Myocyte (in vitro differentiated cells): ENCODE measurements at regions not wholly inside any gene's neighbourhood (a gene's known extent, or its start where the extent isn't known, plus 50 kb on each side); places are given as distances from the start of the nearest gene placed in this dataset.
A peak's percentile ranks its signal among the peaks of the same experiment; 100 is the strongest.

Source experiments
- DNase-seq: peaks from one replicate; pipeline ENCODE4 v3.0.0-alpha.2; 2012; ENCODE audit warnings: low read depth

DNA sequence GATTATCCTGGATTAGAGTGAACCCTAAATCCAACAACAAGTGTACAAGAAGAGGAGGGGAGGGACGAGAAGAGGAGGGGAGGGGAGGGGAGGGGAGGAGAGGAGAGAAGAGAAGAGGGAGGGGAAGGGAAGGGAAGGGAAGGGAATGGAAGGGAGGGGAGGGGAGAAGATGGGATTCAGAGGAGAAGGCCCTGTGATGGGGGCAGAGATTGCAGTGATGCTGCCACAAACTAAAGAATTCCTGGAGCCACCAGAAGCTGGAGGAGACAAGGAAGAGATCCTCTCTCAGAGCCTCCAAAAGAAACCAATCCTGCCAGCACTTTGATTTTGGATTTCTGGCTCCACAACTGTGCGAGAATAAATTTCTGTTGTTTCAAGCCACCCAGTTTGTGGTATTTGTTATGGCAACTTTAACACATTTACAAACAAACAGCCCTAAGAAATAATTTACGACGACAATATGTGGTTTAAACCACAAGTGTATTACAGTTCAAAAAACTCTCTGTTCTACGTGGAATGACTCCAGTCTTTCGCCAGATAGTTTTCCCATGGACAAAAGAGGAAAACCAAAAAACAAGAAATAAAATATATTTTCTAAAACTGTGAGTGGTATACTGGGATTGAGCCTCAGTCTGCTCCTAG is 235.4 kb downstream of the HDGFL1 start:
- DNase-seq, result peak; percentile 50

DNA sequence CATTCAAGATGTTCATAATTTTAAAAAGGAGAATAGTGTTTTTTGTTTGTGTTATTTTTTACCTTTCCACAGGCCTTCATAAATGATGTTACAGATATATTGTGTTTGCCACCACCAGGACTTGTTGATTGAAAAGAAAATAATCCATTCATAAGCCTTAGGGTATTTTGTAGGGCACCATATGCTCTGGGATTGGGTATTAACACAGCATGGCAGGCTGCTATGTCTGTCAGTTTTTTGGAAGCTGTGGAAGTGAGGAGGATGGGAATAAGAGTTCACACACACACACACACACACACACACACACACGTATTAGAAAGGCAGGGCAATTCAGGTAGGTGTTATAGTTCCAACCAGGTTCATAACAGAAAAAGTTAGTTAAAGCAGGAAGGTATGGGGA is 237.9 kb downstream of the HDGFL1 start:
- no peak for DNase-seq

DNA sequence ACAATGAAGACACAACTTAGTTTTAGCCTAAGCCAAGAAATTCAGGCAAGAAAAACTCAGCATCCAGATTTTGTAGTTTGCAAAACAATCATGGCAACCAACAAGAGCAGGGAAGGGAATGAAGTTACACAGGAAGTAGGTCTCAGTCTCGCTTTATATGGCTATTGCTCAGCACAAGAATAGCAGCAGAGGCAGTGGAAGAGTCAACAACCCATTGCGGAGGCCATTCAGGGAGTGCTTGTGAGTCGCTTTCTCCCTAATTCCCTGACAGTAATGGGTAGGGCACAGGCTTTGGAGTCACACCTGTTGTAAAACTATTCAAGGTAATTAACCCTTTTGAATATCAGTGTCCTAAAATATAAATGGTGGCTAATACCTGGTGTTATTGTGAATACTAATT is 238.5 kb downstream of the HDGFL1 start:
- no peak for DNase-seq

DNA sequence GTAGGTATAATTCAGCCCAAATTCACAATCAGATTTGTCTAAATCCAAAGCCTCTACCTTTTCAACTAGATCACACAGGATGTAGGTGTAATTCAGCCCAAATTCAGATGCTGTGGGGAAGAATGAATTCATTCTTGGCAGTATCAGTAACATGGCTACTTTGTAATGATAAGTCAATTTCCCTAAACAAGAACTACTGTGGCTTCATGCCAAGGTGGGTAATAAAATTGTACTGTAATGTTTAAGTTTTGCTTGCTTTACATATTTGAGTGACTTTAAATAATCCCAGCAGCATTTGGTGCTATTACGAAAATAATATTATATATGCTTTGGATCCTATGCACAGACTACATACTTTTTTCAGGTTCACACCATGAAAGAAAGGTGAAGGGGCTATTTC is 239.1 kb downstream of the HDGFL1 start:
- DNase-seq, result no peak

DNA sequence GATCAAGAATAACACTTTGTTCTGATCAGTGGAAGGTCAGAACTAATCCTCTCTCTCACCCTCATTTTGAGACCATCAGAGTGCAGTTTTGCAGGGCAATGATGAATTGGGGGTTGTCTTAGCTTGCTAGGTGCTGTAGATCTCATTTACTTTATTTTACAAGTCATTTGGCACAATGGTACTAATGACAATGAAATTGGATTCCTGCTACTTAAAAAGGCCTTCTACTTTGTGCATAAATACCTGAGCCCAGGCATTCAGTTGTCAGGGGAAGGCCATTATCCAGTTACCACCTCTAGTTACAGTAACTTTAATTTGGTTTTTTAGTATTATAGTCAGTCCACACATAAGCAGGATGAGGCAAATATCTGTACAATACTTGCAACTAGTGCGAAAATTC is 240.0 kb downstream of the HDGFL1 start:
- DNase-seq, result no peak

DNA sequence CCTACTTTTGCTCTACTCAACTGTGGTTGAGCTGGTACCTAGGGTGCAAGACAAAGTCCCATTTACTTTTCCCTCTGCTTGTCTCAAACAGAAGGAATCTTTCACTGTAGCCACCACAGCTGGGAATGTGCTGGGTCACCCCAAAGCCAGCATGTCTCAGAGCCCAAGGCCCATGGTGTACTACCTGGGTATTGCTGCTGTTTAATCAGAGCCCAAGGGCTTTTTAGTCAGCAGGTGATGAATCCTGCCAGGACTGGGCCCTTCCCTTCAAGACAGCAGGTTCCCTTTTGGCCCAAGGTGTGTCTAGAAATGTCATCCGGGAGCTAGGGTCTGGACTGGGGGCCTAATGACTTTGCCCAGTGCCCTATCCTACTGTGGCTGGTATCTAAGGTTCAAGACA is 249.8 kb downstream of the HDGFL1 start:
- no peak for DNase-seq

DNA sequence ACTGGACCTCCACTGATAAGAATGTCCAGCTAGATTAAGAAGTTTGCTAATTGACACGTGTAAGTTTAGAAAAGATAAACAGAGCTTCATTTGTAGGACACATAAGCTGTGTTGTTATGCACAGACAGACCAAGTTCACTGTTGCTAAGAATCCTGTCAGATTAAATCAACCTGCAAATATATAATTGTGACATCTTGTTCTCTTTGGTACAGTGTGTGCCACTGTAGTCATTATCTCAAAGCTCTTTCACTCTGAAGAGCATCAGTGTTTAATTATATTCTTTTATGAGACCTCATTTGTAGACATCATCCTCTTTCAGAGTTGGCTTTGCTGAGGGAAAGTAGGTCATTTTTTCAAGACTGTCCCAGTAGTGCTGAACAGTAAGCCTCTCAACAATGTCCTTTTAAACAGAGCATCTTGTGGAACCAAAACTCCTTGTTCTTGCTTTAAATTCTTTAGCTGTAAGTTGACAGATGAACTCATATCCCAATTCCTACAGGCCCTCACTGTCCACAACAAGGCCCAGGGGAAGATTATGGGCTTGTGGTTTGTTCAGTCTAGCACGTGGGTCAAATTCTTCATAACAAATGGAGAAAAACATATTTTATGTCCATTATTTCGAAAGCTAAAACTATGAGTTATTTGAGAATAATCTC is 252.4 kb downstream of the HDGFL1 start:
- DNase-seq, result peak; percentile 68

DNA sequence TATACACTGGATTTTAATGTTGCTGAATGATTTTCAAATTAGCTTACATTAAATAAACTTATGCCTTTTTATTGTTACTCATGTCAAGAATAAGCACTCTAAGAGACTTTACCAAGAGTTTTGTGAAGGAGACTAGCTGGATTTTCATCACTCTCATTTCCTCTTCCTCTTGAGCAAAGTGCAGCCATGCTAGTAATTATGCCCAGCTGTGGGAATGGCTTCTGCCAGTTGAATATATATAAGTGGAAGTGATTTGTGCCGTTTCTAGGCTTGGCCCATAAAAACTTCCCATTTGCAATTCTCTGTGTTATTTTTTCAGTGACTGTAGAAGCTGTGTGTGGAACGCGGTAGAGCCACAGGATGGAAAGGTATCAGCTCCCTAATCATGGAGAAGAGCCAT is 255.8 kb downstream of the HDGFL1 start:
- no peak for DNase-seq

DNA sequence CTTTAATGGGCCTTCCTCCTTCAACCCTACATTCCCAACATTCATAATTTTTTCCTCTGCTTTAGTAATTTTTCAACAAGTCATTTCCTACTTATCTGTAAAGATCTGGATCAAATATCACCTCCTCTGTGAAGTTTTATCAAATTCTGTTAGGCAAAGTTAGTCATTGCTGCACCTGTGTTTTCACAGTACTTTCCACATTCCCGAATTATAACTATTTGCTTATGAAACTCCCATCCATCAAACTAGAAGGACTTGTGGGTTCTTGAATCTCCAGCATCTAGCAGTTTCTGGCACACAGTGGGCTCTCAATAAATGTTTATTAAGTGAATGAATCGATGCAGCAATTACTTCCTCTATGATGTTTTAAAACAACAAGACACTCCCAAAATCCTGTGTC is 257.6 kb downstream of the HDGFL1 start:
- no peak for DNase-seq

DNA sequence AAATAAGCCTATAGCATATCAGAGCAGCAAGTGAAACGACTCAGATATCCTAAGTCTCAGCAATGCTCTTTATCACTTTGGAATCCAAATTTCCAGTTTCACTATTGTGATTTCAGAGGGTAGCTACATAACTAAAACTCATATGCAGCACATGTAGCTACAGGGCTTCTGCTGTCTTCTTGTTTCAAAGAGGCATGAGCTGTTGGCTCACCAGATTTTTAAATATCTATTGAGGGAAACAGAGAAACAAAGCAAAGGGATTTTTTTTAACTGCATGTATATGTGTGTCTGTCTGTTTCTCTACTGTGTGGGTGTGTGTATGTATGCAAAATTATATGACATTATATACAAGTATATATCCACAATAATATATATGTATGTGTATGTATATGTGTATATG is 258.4 kb downstream of the HDGFL1 start:
- DNase-seq, result no peak

DNA sequence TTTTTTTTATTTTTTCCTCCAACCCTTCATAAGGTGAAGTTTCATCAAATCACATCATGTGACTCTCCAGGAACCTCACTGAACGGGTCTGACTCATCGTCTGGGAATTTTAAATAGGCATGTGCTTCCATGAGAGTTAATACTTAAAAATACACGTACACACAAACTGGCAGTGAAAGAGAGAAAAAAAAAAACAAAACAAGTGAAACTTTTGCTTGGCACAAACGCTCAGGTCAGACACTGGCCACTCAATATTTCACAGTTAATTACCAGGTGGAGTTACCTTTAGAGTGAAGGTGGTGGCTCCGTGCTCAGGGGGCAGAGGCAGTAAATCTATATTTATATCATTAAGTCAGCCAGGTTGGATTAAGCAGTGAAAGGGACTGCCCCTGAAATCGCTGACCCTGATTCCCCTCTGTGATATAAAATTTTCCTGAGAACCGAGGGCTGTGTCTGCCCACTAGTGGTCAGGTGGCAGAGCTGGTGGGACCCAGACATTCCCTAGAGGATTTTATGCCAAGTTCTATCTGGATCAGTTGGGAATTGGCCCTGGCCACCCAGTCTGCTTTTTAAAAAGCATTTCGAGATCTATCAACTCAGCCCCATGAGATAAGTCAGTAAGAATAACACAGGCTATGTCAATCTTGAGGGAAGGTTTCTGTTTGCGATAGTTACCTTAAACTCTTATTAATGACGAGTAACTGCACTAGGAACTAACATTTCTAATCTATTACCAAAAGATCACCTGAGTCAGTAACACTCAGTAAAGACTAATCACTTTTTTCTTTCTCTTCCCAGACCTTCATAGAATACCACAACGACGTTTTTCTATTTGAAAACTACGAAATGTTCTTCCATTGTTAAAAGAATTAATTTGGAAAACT is 259.1 kb downstream of the HDGFL1 start:
- DNase-seq, result peak; percentile 91

DNA sequence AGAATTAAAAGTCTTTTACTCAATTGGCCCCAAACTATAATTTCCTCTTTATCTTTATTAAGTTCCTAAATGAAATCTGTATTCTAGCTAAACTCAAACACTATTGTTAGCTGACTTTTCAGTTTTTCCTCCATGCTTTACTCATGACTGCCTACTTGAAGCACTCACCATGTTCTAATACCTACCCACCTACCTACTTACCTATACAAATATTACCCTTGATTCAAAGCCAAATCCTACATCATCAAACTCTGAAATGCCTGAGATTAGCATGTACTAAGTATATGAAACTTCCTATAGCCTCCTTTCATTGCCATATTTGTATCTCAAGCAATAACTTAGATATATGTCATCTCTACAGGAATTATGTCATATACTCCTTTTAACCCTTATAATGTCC is 259.7 kb downstream of the HDGFL1 start:
- DNase-seq, result no peak

DNA sequence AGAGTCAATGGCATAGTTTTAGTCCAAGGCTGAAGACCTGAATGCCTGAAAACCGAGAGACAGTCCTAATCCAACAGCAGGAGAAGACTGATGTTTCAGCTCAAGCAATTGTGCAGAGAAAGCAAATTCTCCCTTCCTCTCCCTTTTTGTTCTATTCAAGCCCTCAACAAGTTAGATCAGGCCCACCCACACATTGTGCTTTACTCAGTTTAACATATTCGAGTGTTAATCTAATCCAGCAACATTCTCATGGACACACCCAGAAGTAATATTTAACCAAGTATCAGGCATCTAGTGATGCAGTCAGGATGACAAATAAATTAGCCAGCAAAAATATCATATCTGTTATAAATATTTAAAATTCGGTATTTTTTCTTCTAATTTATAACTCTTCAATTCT is 261.1 kb downstream of the HDGFL1 start:
- no peak for DNase-seq

DNA sequence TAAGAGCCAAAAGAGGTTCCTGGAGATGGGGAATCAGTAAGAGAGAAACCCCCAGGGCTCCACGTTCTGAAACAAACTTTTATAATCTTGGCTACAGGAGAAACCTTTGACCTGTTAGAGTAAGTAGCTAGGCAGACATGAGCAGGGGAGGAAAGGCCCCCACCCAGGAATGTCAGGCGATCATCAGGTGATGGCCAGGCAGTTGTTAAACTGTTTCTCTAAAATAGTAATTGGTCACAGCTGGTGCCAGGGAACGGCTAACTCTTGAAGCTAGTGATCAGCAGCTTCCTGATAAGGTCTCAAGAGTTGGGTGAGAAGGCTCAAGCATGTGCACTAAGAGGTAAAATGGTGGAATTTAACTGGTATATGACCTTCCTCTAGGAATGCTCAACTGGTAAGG is 263.8 kb downstream of the HDGFL1 start:
- no peak for DNase-seq

DNA sequence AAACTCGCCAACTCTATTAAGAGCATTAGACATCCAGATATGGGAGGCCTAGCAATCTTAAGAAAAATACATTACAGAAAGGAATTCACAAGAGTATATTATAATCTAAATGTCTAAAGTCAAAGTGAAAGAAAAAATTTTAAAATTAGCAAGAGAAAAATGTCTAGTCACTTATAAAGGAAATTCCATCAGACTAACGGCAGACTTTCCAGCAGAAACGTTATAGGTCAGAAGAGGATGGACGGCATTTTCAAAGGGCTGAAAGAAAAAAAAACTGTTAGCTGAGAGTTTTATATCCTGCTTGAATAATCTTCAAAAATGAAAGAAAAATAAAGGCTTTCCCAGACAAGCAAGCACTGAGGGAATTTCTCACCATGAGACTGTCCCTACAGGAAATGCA is 269.0 kb downstream of the HDGFL1 start:
- DNase-seq, result no peak

DNA sequence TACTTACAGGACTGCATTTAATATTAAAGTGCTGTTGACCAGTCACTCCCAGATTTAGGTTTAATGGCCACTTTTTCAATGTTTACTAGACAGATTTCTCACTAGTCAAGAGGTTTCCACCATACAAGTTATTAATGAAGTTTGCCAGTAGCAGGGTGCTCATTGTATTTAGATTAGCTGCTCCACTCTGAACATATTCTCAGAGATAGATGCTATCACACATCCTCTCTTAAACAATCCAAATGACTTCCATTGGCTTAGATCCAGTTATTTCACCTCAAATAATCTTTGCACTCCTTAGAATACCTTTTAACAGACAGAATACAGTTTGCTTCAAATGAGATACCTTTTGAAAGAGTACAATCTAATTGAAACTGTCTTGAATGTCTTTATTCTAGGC is 276.1 kb downstream of the HDGFL1 start:
- no peak for DNase-seq

DNA sequence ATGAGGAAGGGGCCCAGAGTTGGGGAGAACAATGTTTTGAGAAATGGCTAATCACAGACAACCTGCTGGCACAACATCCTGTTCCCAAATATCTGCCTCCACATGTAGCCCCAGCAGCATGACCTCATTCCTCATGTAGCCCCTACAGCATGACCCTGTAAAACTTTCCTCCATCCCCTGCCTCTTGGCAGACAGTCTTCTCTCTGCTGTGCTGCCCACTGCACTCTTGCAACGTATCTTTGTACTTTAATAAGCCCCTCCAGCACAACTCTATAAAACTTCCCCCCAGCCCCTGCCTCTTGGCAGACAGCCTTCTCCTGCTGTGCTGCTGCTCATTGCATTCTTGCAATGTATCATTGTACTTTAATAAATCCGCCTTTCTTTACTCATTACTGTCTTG is 278.8 kb downstream of the HDGFL1 start:
- DNase-seq, result no peak

DNA sequence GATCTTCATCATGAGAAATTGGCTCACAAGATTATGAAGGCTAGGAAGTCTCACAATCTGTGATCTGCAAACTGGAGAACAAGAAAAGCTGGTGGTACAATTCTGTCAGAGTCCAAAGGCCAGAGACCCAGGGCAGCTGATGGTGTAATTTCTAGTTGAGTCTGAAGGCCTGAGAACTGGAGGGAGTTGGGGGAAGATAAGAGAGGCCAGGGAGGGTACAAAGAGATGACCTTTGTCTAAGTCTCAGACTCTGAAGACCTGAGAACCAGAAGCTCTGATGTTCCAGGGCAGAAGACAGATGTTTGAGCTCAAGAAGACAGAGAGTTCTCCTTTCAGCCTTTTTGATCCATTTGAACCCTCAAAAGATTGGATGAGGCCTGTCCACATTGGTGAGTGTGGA is 280.6 kb downstream of the HDGFL1 start:
- DNase-seq, result no peak

DNA sequence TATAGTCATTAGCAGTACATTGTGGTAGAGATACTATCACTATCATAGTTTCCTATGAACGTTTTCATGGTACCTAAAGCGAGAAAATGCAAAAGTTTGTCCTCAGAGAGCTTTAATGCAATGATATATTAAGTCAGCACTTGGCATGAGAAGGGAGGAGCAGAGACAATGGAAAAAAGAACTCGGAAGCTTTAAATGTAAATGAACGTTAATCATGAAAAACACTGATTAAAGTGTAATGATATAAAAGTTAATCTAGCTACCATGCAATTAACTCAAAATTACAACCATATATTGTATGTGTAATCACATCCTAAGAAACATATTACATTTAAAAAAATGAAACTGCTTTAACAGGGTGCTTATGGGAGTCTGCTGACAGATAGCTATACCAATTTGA is 282.7 kb downstream of the HDGFL1 start:
- no peak for DNase-seq

DNA sequence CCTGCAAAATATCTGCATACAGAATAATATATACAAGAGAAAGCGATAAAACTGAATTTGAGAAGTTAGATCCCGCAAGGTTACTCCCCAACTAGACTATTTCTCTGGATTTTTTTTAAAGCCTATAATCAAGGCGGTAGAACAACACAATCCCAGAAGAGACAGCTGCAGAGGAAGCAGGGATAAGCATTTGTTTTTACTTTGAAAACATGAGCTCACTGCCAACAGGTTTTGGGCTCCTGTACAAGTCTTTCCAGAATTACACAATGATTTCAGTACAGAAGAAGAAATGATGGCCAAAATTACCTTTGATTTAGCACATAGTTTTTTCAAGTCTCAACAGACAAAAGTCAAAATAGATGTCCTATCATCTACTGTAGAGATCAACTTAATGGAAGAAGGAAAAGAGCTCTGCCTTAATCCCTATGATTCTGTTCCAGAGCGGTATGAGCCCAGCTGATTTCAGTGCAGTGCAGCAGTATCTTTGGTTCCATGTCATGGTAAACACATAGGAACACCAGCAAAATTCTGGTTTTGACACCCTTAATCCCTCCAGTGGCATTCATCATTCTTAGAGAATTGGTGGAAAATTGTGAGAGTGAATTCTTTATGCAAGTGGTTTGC is 304.3 kb downstream of the HDGFL1 start:
- peak; percentile 88 for DNase-seq

DNA sequence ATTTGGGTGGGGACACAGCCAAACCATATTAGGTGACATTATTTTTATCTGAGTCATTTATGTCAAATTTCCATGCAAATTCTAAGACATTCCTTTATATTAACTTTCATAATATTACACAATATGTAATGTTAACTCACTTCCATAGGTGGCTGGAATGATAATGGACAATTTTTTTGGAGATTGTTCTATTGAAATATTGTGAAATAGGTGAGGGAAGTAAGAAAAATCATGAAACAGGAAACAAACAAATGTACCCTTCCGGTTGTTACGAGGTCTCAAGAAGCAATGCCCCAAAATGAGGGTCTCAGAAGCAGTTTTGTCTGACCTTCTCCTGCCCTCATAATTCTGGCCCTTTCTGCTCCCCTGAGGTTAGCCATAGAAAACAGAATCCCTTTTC is 306.5 kb downstream of the HDGFL1 start:
- DNase-seq, result no peak

DNA sequence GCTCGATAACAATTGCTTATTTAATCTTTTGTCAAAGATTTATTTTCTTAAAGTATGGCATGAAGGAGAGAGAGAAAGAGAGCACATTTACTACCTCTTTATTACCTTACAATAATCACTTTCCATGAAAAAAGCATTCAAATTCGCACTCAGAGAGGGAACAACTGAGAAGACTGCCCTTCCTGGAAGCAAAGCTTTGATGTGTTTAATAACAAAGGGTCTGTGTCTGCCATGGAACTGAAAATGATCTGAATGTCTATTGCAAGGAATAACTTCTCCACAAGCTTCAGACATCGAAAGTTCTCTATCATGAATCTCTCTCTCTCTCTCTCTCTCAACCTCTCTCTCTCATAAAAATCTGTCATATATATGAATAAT is 308.9 kb downstream of the HDGFL1 start:
- no peak for DNase-seq
